Esophagus squamous epithelium (tissue), 4 donors: ENCODE measurements at regions not wholly inside any gene's neighbourhood (a gene's known extent, or its start where the extent isn't known, plus 50 kb on each side); places are given as distances from the start of the nearest gene placed in this dataset.

ENCODE experiments used
- POLR2A ChIP-seq, 4 donors: fragments of 450-650 bp; IDR thresholded peaks; one replicate each; pipeline ENCODE4 v1.6.1; 2017; ENCODE audit warnings: antibody characterized with exemption in 4 of 4, mild to moderate bottlenecking in 4 of 4, moderate library complexity in 3 of 4
- TF ChIP-seq, protein P1 (sequence below), 6 experiments: fragments of 450-650 bp in 4 of 6; fragments of 200-600 bp in 2 of 6; sonication (generic) in 2 of 6; IDR thresholded peaks; one replicate each; pipeline ENCODE4 v1.5.1; 2016 to 2019; ENCODE audit warnings: antibody characterized with exemption in 6 of 6, mild to moderate bottlenecking in 4 of 6, moderate library complexity in 4 of 6

DNA sequence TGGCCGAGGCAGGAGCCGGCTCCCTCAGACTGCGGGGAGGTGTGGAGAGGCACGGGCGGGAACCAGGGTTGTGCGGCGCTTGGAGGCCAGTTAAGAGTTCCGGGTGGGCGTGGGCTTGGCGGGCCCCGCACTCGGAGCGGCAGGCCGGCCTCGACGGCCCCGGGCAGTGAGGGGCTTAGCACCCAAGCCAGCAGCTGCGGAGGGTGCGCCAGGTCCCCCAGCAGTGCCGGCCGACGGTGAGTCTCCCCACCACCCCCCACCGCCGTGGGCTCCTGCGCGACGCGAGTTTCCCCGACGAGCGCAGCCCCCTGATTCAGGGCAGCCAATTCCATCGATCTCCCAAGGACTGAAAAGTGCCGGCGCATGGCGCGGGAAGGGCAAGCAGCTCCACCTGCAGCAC, 605.4 kb upstream of the SLC35B3 start:
- TF ChIP-seq, protein P1, sequence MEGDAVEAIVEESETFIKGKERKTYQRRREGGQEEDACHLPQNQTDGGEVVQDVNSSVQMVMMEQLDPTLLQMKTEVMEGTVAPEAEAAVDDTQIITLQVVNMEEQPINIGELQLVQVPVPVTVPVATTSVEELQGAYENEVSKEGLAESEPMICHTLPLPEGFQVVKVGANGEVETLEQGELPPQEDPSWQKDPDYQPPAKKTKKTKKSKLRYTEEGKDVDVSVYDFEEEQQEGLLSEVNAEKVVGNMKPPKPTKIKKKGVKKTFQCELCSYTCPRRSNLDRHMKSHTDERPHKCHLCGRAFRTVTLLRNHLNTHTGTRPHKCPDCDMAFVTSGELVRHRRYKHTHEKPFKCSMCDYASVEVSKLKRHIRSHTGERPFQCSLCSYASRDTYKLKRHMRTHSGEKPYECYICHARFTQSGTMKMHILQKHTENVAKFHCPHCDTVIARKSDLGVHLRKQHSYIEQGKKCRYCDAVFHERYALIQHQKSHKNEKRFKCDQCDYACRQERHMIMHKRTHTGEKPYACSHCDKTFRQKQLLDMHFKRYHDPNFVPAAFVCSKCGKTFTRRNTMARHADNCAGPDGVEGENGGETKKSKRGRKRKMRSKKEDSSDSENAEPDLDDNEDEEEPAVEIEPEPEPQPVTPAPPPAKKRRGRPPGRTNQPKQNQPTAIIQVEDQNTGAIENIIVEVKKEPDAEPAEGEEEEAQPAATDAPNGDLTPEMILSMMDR (IDR thresholded peaks at IDR 0.05), result no peak
- no peak for TF ChIP-seq POLR2A (IDR thresholded peaks at IDR 0.05)
